Effector memory CD4-positive, alpha-beta T cell (primary cell): ENCODE measurements at regions not wholly inside any gene's neighbourhood (a gene's known extent, or its start where the extent isn't known, plus 50 kb on each side); places are given as distances from the start of the nearest gene placed in this dataset.
"Not testable (repeated sequence)": the region's sequence is repeated elsewhere in the genome, so short reads cannot be mapped to it uniquely, and the experiment has no call there.

Source experiments
- DNase-seq, 3 donors: peaks; one replicate each; pipeline ENCODE4 v3.0.0-alpha.2; 2020
- H3K27ac ChIP-seq: 2 replicates; pipeline ENCODE4 v1.7.0; 2013; ENCODE audit warnings: mild to moderate bottlenecking, low read length, moderate library complexity; ENCODE audit not compliant: insufficient read depth, poor library complexity, severe bottlenecking
- H3K27me3 ChIP-seq: replicated peaks from 2 replicates; pipeline ENCODE4 v1.7.0; 2013; ENCODE audit warnings: mild to moderate bottlenecking, low read length; ENCODE audit not compliant: insufficient read depth, control insufficient read depth, poor library complexity, severe bottlenecking
- H3K36me3 ChIP-seq: 2 replicates; pipeline ENCODE4 v1.7.0; 2013; ENCODE audit warnings: mild to moderate bottlenecking, low read length, moderate library complexity; ENCODE audit not compliant: control insufficient read depth, insufficient read depth
- H3K4me1 ChIP-seq: 2 replicates; pipeline ENCODE4 v1.7.0; 2013; ENCODE audit warnings: low read length, mild to moderate bottlenecking; ENCODE audit not compliant: control insufficient read depth, insufficient read depth, poor library complexity, severe bottlenecking
- H3K4me3 ChIP-seq: 2 replicates; pipeline ENCODE4 v1.7.0; 2013; ENCODE audit warnings: low read length, low read depth, mild to moderate bottlenecking; ENCODE audit not compliant: insufficient read depth, poor library complexity, severe bottlenecking
- H3K9me3 ChIP-seq: 2 replicates; pipeline ENCODE4 v1.7.0; 2013; ENCODE audit warnings: mild to moderate bottlenecking, low read length, moderate library complexity; ENCODE audit not compliant: control insufficient read depth

- Histone ChIP-seq H3K4me1 (no peaks in the 10 kb centered on the region), H3K27ac (no peak overlapping the region), H3K27me3 (peaks cover 4% of the 10 kb centered on the region), H3K9me3 (no peaks in the 10 kb centered on the region), H3K36me3 (no peaks in the 10 kb centered on the region), H3K4me3 (no peak overlapping the region)
- no peak for DNase-seq
Measured at GRCh38 chr17:72462407-72462806, 341.6 kb downstream of the SOX9 start.

- Histone ChIP-seq H3K27ac (no peak overlapping the region), H3K27me3 (peaks cover 4% of the 10 kb centered on the region), H3K36me3 (no peaks in the 10 kb centered on the region), H3K9me3 (no peaks in the 10 kb centered on the region), H3K4me1 (no peaks in the 10 kb centered on the region), H3K4me3 (no peak overlapping the region)
- no peak for DNase-seq
Measured at GRCh38 chr17:72462814-72463213, 342.0 kb downstream of the SOX9 start.

GRCh38 chr17:72463287-72464102, 342.7 kb downstream of the SOX9 start:
- H3K4me3 ChIP-seq: no peak overlapping the region
- no peak overlapping the region for H3K27ac ChIP-seq
- H3K27me3 ChIP-seq: peaks cover 4% of the 10 kb centered on the region
- no peaks in the 10 kb centered on the region for H3K9me3 ChIP-seq
- H3K36me3 ChIP-seq: no peaks in the 10 kb centered on the region
- DNase-seq: no peak
- H3K4me1 ChIP-seq: no peaks in the 10 kb centered on the region

GRCh38 chr17:72464221-72464620, 343.4 kb downstream of the SOX9 start:
- not testable (repeated sequence) for H3K27me3 ChIP-seq, H3K4me1 ChIP-seq, DNase-seq, H3K36me3 ChIP-seq, H3K9me3 ChIP-seq, H3K4me3 ChIP-seq, H3K27ac ChIP-seq

- Histone ChIP-seq H3K36me3 (no peaks in the 10 kb centered on the region), H3K9me3 (no peaks in the 10 kb centered on the region), H3K4me3 (no peak overlapping the region), H3K27ac (no peak overlapping the region), H3K4me1 (no peaks in the 10 kb centered on the region), H3K27me3 (peaks cover 4% of the 10 kb centered on the region)
- DNase-seq: no peak
Measured at GRCh38 chr17:72465191-72466024, 344.6 kb downstream of the SOX9 start.

- Histone ChIP-seq H3K4me3 (no peak overlapping the region), H3K4me1 (no peaks in the 10 kb centered on the region), H3K27ac (no peak overlapping the region), H3K9me3 (no peaks in the 10 kb centered on the region), H3K36me3 (no peaks in the 10 kb centered on the region), H3K27me3 (peaks cover 4% of the 10 kb centered on the region)
- DNase-seq: no peak
Measured at GRCh38 chr17:72466199-72466598, 345.4 kb downstream of the SOX9 start.

GRCh38 chr17:72466606-72467005, 345.8 kb downstream of the SOX9 start:
- Histone ChIP-seq H3K4me3 (no peak overlapping the region), H3K36me3 (no peaks in the 10 kb centered on the region), H3K27ac (no peak overlapping the region), H3K9me3 (no peaks in the 10 kb centered on the region), H3K27me3 (peaks cover 4% of the 10 kb centered on the region), H3K4me1 (no peaks in the 10 kb centered on the region)
- no peak for DNase-seq

GRCh38 chr17:72467841-72468653, 347.2 kb downstream of the SOX9 start:
- Histone ChIP-seq H3K9me3 (no peaks in the 10 kb centered on the region), H3K36me3 (no peaks in the 10 kb centered on the region), H3K4me1 (no peaks in the 10 kb centered on the region), H3K4me3 (no peak overlapping the region), H3K27ac (no peak overlapping the region), H3K27me3 (peaks cover 4% of the 10 kb centered on the region)
- DNase-seq: no peak

- no peak overlapping the region for H3K4me3 ChIP-seq
- no peaks in the 10 kb centered on the region for H3K9me3 ChIP-seq
- no peaks in the 10 kb centered on the region for H3K4me1 ChIP-seq
- H3K36me3 ChIP-seq: no peaks in the 10 kb centered on the region
- DNase-seq: no peak
- H3K27me3 ChIP-seq: no peaks in the 10 kb centered on the region
- no peak overlapping the region for H3K27ac ChIP-seq
Measured at GRCh38 chr17:72468841-72469240, 348.0 kb downstream of the SOX9 start.
